AML-193 (cell line): ENCODE measurements at regions not wholly inside any gene's neighbourhood (a gene's known extent, or its start where the extent isn't known, plus 50 kb on each side); places are given as distances from the start of the nearest gene placed in this dataset.

ENCODE experiments used
- DNase-seq, 2 experiments: peaks; one replicate each; lab custom pipeline; 2025; lab: John Stamatoyannopoulos, UW

- DNase-seq, result no peak
These were observed 943.3 kb downstream of the BRD1 start for GRCh38 chr22:48884324-48884723.

DNA sequence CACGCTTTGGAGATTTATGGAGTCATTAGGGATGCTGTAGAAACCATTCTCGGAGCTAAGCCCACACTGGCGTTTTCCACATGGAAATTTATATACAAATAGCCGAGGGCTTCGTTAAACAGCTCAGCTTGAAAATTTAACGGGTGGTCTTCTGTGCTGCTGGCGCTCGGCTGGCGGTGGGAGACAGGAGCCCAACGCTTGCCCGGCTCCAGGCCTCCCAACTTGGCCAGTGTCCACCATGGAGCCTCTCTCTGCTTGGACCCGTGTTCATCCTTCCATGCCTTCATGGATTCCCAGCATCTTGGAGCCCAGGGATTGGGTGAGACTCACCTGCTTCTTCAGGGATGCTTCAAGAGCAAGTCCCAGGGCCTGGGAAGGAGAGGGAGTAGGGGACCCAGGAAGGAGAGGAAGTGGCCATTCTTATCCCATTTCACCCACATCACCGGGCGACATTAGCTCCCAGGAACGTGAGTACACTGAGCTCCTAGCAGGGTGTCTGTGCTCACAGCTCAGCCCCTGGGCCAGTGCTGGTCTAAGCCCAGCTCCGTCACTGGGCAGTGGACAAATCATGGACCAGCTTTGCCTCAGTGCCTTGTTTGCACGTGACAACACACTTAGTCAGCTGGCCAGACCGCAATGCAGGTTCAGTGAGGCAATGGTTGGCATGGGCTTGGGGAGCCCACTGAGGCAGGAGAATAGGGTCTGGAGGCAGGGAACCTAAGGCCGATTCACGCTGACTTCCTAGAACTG, 944.3 kb downstream of the BRD1 start:
- no peak for DNase-seq

- no peak for DNase-seq
These were observed 945.0 kb downstream of the BRD1 start for GRCh38 chr22:48882636-48883200.

DNA sequence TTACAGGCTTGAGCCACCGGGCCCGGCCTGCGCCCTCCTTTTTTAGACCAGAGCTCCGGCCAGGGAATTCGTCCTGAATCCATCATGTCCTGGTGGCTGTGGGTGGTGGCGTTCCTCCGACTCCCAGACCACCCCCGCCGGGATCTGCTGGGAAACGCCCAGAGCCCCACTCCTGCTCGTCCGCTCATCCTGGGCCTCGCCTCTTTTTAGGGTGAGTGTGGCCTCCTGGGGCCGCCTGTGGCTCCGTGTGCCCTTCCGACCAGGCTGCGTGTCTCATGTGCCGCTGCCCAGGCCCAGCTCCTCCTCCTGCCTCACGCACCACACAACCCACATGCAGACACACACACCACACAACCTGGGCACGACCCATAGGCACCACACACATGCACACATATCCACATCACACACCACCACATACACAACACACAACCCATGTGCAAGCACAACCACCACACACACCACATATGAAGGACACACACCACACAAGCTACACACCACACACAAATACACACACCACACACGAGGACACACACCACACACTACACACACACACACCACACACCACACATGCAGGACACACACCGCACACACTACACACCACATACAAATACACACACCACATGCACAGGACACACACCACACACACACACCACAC, 946.2 kb downstream of the BRD1 start:
- no peak for DNase-seq

- no peak for DNase-seq
These were observed 946.9 kb downstream of the BRD1 start for GRCh38 chr22:48880749-48881148.

GRCh38 chr22:48876951-48877350, 950.7 kb downstream of the BRD1 start:
- DNase-seq, result no peak

DNA sequence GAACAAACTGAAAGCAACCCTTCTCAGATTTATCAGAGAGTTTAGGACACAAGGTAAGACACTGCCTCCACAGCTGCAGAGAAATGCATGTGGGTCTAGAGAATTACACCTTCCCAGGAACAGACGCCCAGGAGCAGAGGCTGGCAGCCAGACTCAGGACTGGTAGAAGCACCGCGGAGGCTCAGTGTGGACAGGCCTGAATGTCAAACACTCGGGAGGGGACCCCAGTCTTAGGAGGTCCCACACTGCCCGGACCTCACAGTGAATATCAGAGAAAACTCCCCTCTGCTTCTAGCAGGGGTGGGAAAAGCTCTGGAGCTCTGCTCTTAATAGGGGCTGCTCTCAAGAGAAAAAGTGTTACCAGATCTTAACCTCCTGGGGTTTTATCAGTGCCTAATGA, 952.7 kb downstream of the BRD1 start:
- no peak for DNase-seq

- no peak for DNase-seq
These were observed 954.5 kb downstream of the BRD1 start for GRCh38 chr22:48873191-48873520.

DNA sequence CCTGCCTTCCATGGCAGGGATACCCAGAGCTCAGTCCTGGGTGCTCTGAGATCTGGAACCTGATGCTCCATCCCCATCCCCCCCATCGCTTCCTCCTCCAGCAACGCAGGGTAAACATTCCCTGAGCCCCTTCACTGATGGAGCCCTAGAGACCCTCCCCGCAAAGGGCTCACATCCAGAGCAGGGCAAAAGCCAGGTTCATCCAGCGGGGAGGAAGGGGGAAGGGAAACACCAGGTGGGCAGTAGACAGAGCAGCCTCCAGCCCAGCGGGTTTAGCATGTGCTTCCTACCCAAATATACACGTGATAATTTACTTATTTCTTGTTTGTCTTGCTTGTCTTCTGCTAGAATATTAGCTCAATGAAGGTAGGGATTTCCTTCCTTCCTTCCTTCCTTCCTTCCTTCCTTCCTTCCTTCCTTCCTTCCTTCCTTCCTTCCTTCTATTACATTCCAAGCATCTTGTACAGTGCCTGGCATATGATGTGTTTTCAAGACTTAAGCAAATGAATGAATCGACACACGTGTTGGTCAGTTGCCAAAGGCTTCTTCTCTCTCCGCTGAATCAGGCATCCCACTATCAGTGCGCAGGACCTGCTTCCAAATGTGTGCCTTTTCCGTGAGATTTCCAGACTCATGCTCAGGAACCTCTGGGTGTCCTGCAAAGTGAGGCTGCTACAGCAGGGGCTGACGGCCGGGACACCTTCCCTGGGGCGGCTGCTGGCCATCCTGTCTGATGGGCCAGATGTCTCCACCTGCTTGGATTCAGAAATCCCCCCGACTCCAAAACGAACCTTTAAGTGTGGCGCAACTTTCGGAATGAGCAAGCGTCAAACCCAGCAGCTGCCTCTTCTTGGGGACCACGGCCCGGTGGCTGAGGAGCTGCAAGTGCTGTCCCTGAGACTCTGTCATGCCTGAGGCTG, 955.1 kb downstream of the BRD1 start:
- no peak for DNase-seq

GRCh38 chr22:48871176-48871840, 956.4 kb downstream of the BRD1 start:
- DNase-seq, result no peak

- no peak for DNase-seq
These were observed 957.2 kb downstream of the BRD1 start for GRCh38 chr22:48870436-48870835.

DNA sequence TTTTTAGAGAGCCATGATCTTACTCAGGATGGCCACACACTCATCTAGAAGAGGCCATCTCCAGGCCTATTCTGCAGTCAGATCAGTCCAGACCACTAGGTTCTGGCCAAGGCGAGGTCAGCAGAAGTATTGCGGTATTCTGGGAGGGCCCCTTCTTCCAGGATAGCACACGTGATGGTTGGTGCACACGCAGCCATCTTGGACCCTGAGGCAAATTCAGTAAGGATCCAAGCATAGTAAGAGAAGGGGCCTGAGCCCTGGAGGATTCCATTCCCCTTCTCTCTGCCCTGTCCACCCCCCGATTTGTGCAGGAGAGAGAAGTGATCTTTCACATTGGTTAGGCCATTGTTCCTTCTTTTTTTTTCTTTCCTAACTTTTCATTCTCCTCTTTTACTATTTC, 957.9 kb downstream of the BRD1 start:
- no peak for DNase-seq

DNA sequence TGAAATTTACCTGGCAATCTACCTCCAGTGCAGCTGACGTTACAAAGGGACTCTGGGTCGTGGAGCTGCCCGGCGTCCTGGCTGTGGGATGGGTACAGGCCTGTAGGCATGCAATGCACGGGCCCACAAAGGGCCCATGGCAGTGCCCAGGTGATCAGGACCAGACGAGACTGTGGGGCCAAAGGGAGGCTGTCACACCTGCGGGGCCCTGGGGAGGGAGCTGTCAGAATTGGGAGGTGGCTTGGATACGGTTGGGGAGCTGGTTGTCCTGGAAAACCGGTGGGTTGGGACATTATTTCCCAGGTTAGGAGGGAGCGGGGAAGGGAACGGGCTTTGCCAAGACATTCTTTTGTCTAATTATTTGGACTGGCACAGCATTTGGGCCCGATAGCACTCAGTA, 958.5 kb downstream of the BRD1 start:
- DNase-seq, result no peak

GRCh38 chr22:48868554-48868953, 959.1 kb downstream of the BRD1 start:
- no peak for DNase-seq

DNA sequence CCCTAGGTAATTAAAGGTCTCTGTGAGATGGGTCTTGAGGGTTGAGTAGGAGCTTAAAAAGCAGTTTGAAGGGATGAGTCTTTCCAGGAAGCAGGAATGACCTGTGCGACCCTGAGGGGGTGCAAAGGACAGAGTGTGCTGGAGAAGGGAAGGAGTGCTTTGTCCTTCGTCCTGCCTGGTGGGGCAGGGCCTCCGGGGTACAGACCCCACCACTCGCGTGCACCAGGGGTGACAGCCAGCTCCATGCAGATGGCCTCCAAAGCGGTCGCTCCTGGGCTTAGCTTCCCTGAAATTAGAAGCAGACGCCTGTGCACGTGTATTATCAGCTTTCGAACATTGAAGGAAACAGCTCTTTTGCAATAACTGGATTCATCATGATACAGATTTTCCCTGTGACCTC, 959.8 kb downstream of the BRD1 start:
- DNase-seq, result no peak

GRCh38 chr22:48866906-48867681, 960.6 kb downstream of the BRD1 start:
- DNase-seq, result no peak

DNA sequence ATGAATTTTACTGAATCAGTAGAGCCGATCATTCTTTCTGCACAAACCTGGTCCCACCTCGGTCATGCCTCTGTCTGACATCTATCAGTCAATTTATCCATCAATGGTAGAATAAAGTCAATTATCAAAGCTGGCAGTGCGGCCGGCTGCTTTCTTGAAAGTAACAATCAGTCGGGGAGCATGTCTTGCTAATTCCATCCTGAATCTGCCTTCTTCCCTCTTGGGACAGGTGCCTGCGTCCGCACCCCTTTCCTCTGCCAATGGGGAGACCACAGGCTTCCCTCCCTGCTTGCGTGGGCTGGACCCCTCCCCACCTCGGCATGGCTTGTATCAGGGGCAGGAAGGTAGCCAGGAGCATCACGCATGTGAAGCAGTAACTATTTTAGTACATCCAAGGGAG, 962.9 kb downstream of the BRD1 start:
- DNase-seq, result no peak

DNA sequence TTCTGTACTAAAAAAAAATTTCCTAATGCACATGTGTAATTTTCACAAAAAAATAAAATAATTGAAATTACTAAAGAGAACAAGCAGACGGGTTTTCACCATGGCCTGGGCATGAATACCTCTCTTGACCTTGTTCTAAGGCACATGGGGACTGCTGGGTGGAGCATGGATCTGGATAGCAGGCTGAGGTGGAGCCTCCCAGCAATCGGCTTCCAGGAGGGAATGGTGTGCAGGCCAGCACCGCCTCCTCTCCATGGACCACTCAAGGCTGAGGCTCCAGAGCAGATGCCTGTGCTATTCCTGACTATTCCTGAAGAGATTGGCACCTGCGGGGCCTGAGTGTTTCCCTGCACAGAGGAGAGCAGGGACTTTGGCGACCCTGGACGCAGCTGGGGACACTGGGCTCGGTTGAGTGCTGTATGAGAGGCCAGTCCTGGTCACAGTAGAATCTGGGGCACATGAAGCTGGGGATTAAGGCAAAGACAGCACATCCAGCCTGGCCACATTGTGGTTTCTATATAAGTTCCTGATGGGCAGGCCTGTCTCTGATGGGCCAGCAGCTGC, 963.6 kb downstream of the BRD1 start:
- DNase-seq, result no peak

DNA sequence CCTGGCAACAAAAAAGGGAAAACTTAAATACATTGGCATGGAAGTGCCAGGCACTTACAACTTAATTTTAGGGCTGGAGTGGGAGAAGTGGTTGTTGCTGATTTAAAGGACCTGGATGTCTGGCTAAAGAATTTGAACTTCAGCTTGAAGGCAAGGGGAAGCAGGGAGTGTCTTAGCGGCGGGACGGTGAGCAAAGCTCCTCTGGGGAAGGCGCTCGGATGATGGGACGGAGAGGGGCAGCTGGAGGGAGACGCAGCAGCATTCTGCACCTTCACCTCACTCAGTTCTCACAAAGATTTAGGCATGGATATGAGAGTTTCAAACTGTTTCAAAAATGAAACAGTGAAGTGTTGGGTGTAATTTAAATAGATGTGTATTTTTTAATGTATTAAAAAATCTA, 967.1 kb downstream of the BRD1 start:
- DNase-seq, result no peak

- DNase-seq, result no peak
These were observed 968.8 kb downstream of the BRD1 start for GRCh38 chr22:48858856-48859255.

GRCh38 chr22:48858121-48858520, 969.6 kb downstream of the BRD1 start:
- DNase-seq, result no peak
